Loucy (cell line): ENCODE measurements at regions not wholly inside any gene's neighbourhood (a gene's known extent, or its start where the extent isn't known, plus 50 kb on each side); places are given as distances from the start of the nearest gene placed in this dataset.
"Not testable (repeated sequence)": the region's sequence is repeated elsewhere in the genome, so short reads cannot be mapped to it uniquely, and the experiment has no call there.

Experiments
- H2AFZ ChIP-seq: fragments of 200-600 bp; sonication (generic); 2 replicates; pipeline ENCODE4 v1.6.0; 2016; ENCODE audit warnings: antibody characterized with exemption, mild to moderate bottlenecking, low read length, moderate library complexity
- H3F3A ChIP-seq: fragments of 200-600 bp; 2 replicates; pipeline ENCODE4 v1.6.0; 2016; ENCODE audit warnings: antibody characterized with exemption, low read depth, mild to moderate bottlenecking
- H3K27me3 ChIP-seq: fragments of 200-600 bp; sonication (generic); 2 replicates; pipeline ENCODE4 v1.6.1; 2014; ENCODE audit warnings: low read length, mild to moderate bottlenecking; ENCODE audit not compliant: insufficient read depth, poor library complexity, severe bottlenecking
- H3K36me3 ChIP-seq: fragments of 200-600 bp; sonication (generic); 2 replicates; pipeline ENCODE4 v1.6.1; 2016; ENCODE audit warnings: low read length; ENCODE audit not compliant: insufficient read depth
- H3K4me1 ChIP-seq: fragments of 200-600 bp; sonication (generic); 2 replicates; pipeline ENCODE4 v1.5.1; 2014; ENCODE audit warnings: low read length, mild to moderate bottlenecking; ENCODE audit not compliant: insufficient read depth, poor library complexity, severe bottlenecking
- H3K4me2 ChIP-seq: fragments of 200-600 bp; sonication (generic); 2 replicates; pipeline ENCODE4 v1.6.0; 2014; ENCODE audit warnings: antibody characterized with exemption, low read length, low read depth, mild to moderate bottlenecking; ENCODE audit not compliant: poor library complexity, severe bottlenecking
- H3K4me3 ChIP-seq: fragments of 200-600 bp; sonication (generic); 2 replicates; pipeline ENCODE4 v1.5.1; 2014; ENCODE audit warnings: low read length, mild to moderate bottlenecking, mixed read lengths; ENCODE audit not compliant: poor library complexity, severe bottlenecking
- H3K79me2 ChIP-seq: fragments of 200-600 bp; sonication (generic); 2 replicates; pipeline ENCODE4 v1.6.1; 2014; ENCODE audit warnings: low read length; ENCODE audit not compliant: insufficient read depth
- H3K9ac ChIP-seq: fragments of 200-600 bp; sonication (generic); 2 replicates; pipeline ENCODE4 v1.6.0; 2014; ENCODE audit warnings: mild to moderate bottlenecking, low read depth, low read length, moderate library complexity; ENCODE audit not compliant: poor library complexity, severe bottlenecking
- H3K9me2 ChIP-seq: fragments of 200-600 bp; sonication (generic); replicated peaks from 2 replicates; pipeline ENCODE4 v1.6.1; 2016; ENCODE audit warnings: low read depth, low read length, mixed read lengths
- H3K9me3 ChIP-seq: fragments of 200-600 bp; sonication (generic); 2 replicates; pipeline ENCODE4 v1.6.1; 2014; ENCODE audit warnings: mild to moderate bottlenecking, antibody characterized with exemption, low read length, low read depth; ENCODE audit not compliant: insufficient read depth
- H4K20me1 ChIP-seq: fragments of 200-600 bp; sonication (generic); 2 replicates; pipeline ENCODE4 v1.6.0; 2014; ENCODE audit warnings: antibody characterized with exemption, low read length, mild to moderate bottlenecking; ENCODE audit not compliant: insufficient read depth, poor library complexity, severe bottlenecking
- EZH2phosphoT487 ChIP-seq: fragments of 200-600 bp; IDR thresholded peaks from 2 replicates; pipeline ENCODE4 v1.6.1; 2018; ENCODE audit warnings: antibody characterized with exemption, mild to moderate bottlenecking, moderate library complexity, borderline replicate concordance
- TF ChIP-seq, protein P1 (sequence below): fragments of 200-600 bp; sonication (generic); conservative IDR thresholded peaks from 2 replicates; pipeline ENCODE4 v1.5.1; 2014; ENCODE audit warnings: mild to moderate bottlenecking, antibody characterized with exemption, low read length

DNA sequence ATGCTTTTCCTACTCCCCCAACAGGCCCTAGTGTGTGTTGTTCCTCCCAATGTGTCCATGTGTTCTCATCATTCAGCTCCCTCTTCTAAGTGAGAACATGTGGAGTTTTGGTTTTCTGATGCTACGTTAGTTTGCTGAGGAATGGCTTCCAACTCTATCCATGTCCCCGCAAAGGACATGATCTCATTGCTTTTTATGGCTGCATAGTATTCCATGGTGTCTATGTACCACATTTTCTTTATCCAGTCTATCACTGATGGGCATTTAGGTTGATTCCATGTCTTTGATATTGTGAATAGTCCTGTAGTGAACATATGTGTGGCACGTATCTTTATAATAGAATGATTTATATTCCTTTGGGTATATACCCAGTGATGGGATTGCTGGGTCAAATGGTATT is 72.5 kb upstream of the CCNY start:
- not testable (repeated sequence) for H3F3A ChIP-seq, H3K9me2 ChIP-seq, H3K36me3 ChIP-seq, H3K4me1 ChIP-seq, H3K4me2 ChIP-seq, H4K20me1 ChIP-seq, H3K9ac ChIP-seq, H3K4me3 ChIP-seq, H2AFZ ChIP-seq, H3K9me3 ChIP-seq, H3K27me3 ChIP-seq, H3K79me2 ChIP-seq

DNA sequence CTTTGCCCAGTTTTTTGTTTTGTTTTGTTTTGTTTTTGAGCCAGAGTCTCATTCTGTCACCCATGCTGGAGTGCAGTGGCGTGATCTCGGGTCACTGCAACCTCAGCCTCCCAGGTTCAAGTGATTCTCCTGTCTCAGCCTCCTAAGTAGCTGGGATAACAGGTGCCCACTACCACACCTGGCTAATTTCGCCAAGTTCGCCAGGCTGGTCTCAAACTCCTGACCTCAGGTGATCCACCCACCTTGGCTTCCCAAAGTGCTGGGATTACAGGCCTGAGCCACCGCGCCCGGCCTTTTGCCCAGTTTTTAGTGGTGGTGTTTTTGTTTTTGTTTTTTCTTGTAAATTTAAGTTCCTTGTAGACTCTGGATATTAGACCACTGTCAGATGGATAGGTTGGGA is 71.7 kb upstream of the CCNY start:
- H3K4me1 ChIP-seq: peaks cover 12% of the 10 kb centered on the region
- H3K4me2 ChIP-seq, H3K36me3 ChIP-seq, H3K79me2 ChIP-seq, H3K27me3 ChIP-seq, H3K9me3 ChIP-seq, H3K9ac ChIP-seq, H3K9me2 ChIP-seq, H4K20me1 ChIP-seq, H3K4me3 ChIP-seq, H2AFZ ChIP-seq, H3F3A ChIP-seq: not testable (repeated sequence)

- Histone ChIP-seq H3K4me3 (no peak overlapping the region), H3K36me3 (no peaks in the 10 kb centered on the region), H3K27me3 (no peaks in the 10 kb centered on the region), H2AFZ (no peak overlapping the region), H4K20me1 (no peaks in the 10 kb centered on the region), H3F3A (no peaks in the 10 kb centered on the region), H3K9ac (no peak overlapping the region), H3K79me2 (no peaks in the 10 kb centered on the region), H3K9me2 (no peaks in the 10 kb centered on the region), H3K9me3 (no peaks in the 10 kb centered on the region), H3K4me2 (no peak overlapping the region), H3K4me1 (peaks cover 12% of the 10 kb centered on the region)
- no peak for TF ChIP-seq EZH2phosphoT487
- TF ChIP-seq, protein P1, sequence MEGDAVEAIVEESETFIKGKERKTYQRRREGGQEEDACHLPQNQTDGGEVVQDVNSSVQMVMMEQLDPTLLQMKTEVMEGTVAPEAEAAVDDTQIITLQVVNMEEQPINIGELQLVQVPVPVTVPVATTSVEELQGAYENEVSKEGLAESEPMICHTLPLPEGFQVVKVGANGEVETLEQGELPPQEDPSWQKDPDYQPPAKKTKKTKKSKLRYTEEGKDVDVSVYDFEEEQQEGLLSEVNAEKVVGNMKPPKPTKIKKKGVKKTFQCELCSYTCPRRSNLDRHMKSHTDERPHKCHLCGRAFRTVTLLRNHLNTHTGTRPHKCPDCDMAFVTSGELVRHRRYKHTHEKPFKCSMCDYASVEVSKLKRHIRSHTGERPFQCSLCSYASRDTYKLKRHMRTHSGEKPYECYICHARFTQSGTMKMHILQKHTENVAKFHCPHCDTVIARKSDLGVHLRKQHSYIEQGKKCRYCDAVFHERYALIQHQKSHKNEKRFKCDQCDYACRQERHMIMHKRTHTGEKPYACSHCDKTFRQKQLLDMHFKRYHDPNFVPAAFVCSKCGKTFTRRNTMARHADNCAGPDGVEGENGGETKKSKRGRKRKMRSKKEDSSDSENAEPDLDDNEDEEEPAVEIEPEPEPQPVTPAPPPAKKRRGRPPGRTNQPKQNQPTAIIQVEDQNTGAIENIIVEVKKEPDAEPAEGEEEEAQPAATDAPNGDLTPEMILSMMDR: no peak
These were observed 70.9 kb upstream of the CCNY start for GRCh38 chr10:35265435-35265834.

DNA sequence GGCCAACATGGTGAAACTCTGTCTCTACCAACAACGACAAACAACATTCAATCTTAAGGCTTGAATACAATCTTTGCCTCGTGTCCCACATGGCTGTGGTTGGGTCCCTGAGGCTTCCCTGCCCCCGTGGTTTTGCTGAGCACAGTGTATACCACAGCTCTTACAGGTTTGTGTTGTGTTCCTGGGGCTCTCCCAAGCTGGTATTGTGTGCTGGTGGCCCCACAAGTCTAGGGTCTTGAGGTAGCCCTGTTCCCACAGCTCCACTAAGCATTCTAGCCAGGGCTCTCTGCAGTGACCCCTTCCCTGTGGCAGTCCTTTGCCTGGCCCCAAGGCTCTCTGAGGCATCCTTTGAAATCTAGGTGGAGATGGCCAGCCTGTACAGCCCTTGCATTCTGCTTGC is 68.0 kb upstream of the CCNY start:
- no peaks in the 10 kb centered on the region for H3F3A ChIP-seq
- no peak overlapping the region; the same call in 1 of the 2 replicates for H2AFZ ChIP-seq
- H3K4me3 ChIP-seq: no peak overlapping the region
- no peaks in the 10 kb centered on the region for H4K20me1 ChIP-seq
- H3K27me3 ChIP-seq: no peaks in the 10 kb centered on the region
- no peak overlapping the region for H3K9ac ChIP-seq
- H3K4me2 ChIP-seq: no peak overlapping the region
- TF ChIP-seq EZH2phosphoT487: no peak
- TF ChIP-seq, protein P1: no peak
- H3K9me2 ChIP-seq: no peaks in the 10 kb centered on the region
- peaks cover 16% of the 10 kb centered on the region for H3K4me1 ChIP-seq
- H3K79me2 ChIP-seq: no peaks in the 10 kb centered on the region
- H3K9me3 ChIP-seq: no peaks in the 10 kb centered on the region
- no peaks in the 10 kb centered on the region for H3K36me3 ChIP-seq
